ENCODE measurements at regions not wholly inside any gene's neighbourhood (a gene's known extent, or its start where the extent isn't known, plus 50 kb on each side); places are given as distances from the start of the nearest gene placed in this dataset.

DNA sequence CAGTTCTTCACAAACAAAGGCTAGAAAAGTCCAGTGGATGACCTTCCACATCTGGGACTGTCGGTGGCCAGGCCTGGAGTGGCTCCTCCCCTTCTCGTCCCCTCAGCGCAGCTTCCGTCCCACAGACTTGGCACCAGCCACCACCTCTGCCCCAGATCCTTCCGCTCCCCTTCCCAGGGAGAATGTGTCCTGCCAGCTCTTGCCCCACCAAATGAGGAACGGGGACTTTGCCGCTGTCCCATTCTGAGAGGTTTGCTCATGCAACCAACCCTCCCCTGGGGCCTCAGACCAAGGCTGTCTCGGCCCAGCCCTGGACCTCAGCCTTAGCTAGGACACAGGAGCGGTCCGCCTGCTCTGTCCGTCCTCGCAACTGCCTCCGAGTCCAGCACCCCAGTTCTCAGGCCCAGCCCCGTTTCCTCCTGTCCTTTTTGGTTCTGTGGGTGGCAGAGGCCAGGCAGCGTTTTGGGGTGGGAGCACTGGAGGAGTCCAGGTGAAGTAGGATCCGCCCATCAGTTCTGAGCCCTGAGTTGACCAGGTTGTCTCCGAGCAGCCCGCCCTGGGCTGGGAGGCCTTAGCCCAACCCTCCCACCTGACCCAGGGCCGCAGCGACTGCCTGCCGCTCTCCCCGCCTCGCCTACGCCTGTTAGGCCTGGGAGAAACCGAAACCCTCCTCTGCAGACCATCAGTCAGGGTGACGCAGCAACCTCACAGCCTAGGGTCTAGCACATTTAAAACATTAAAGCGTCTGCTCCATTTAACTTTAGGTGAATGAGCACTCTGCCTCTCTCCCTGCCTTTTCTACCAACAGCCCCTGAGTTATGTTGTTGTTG, 284.3 kb downstream of the FOXO1 start:
- DNase-seq = peak; percentile 56
- ATAC-seq (ENCODE audit: poor library complexity) = peak; percentile 59
- intact Hi-C loops (cut with DNase I) = no loop called here

DNA sequence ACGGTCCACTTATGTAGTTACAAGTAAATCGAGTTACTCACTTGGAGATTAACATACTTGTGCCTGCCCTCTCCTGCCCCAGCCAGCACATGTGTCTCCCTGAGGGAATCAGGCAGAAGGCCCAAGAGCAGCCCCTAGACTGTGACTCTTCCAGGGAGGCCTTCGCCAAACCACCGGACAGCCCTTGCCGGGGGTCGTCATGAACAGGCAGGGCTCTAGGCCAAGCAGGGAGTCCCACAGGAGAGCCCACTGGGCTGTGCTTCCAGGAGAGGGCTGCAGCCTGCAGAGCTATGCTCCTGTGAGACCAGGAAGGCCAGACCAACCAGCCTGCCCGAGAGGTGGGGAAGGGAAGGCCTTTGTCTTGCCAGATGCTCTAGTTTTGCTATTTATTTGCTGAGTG, 283.3 kb downstream of the FOXO1 start:
- intact Hi-C loops (cut with DNase I) = no loop called here
- DNase-seq = no peak
- peak; percentile 36 for ATAC-seq (ENCODE audit: poor library complexity)

DNA sequence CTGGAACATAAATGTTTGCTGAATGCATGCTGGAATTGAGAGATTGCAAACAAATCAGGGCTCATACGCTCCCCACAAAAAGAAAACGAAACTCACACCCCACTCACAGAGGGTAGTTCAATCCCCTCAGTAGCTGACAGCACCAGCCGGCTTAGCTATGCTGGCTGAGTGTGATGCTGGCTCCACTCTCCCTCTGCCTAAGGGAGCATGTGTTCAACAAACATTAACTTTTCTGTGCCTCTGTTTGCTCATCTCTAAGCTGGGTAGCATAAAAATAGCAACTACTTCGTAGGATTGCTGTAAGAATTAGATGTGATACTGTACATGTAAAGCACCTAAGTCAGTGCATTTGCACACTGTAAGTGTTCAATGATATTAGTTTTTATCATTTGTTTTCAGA, 282.6 kb downstream of the FOXO1 start:
- ATAC-seq (ENCODE audit: poor library complexity) (no peak), DNase-seq (no peak)
- intact Hi-C loops (cut with DNase I) = no loop called here

DNA sequence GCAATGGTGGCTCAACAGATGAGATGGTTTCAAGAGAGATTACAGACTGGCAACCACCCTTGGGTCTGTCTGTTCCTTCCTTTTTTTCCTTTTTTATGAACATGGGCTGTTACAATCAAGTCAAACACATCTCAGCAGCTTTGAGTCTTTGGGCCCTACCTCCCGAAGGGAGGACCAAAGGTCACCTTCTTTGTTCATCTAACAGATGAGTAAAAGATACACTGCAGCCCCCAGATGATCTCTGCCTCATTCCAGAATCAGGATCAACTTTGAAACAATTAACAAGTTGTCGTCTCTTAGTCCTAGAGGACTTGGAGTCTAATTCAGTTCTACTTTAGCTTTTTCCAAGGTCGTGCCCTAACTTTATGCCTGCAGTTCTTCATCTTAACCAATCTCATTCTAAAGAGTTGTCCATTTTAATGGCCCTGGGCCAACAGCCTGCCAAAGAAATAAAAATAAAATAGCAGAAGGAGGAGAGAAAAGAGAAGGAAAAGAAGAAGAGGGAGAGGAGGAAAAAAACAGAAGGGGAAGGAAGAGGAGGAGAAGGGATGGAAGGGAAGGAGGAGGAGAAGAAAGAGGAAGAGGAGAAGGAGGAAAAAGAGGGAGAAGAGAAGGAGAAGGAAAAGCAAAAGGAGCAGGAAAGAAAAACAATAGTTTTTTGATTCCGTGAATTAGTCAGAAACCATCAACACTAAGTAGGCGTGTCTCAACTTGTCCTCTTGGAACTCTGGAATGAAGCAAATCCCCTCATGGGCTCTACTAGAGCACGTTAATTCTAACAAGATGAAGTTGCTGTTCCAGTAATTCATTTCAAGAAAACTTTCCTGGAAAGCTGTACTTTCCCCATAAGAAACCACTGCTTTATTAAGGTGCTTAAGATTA, 281.2 kb downstream of the FOXO1 start:
- no peak for ATAC-seq (ENCODE audit: poor library complexity)
- DNase-seq = no peak
- intact Hi-C loops (cut with DNase I) = no loop called here

DNA sequence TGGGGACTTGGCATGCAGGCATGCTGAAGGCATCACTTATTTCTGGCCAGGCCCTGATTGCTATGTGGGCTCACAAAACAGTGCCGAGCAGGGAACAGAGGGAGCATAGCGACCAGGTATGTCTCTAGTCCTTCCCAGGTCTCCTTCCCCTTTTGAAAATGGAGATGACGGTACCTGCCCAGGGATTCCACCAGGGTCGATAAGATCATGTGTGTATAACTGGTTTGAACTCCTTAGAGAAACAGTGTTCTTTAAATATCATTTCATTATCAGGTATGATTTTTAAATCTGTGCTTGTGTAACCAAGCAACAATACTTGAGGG, 280.6 kb downstream of the FOXO1 start:
- no peak for ATAC-seq (ENCODE audit: poor library complexity)
- intact Hi-C loops (cut with DNase I) = no loop called here
- DNase-seq = no peak

DNA sequence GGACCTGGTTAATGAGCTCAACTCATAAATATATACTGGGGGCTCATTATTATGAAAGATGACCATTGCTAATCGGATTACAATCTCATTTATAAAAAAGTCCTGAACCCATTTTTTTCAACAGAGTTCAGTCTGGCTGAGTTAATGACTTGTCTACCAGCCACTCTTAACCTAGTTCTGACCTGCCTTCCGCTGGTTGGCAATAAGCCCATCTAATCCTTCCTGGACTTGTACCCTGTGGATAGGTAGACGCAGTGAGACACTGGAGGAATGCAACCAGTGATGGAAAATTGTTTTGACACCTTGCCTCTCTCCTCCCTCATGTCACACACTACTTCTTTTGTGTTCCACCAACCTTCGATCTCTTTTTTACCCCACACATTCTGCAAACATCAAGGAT, 279.9 kb downstream of the FOXO1 start:
- intact Hi-C loops (cut with DNase I) = no loop called here
- ATAC-seq (ENCODE audit: poor library complexity) (no peak), DNase-seq (no peak)

DNA sequence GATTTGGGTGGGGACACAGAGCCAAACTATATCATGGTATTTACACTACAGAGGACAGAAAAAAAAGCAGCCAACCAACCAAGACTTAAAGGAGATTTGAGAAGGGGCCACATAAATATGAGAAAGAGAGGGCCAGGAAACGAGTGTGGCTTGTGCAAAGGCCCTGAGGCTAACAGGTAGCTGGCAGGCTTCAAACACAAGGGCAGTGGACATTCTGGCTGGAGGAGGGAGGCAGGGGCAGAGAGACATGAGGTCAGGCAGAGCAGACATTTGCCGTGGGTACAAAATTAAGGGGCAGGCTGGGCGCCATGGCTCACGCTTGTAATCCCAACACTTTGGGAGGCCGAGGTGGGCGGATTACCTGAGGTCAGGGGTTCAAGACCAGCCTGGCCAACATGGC, 278.7 kb downstream of the FOXO1 start:
- ATAC-seq (ENCODE audit: poor library complexity) (no peak), DNase-seq (no peak)
- intact Hi-C loops (cut with DNase I) = no loop called here

DNA sequence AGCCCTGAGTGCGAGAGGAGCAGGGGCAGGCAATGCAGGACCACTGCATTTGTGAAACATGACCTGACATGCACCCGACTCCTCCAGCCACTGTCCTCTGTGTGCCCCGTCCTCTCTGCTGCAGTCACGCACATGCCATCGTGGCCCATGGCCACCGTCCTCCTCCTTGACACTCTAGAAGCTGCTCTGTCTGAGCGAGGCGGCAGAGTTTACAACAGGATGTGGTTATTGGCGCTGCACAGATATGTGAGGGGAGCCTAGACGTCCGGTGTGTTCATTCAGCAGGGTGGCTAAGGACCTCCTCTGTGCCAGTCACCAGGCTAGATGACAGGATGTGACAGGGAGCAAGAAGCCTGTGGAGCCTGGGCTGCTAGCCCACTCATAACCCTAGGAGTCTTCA, 277.8 kb downstream of the FOXO1 start:
- ATAC-seq (ENCODE audit: poor library complexity) (peak; percentile 45), DNase-seq (no peak)
- intact Hi-C loops (cut with DNase I) = no loop called here

DNA sequence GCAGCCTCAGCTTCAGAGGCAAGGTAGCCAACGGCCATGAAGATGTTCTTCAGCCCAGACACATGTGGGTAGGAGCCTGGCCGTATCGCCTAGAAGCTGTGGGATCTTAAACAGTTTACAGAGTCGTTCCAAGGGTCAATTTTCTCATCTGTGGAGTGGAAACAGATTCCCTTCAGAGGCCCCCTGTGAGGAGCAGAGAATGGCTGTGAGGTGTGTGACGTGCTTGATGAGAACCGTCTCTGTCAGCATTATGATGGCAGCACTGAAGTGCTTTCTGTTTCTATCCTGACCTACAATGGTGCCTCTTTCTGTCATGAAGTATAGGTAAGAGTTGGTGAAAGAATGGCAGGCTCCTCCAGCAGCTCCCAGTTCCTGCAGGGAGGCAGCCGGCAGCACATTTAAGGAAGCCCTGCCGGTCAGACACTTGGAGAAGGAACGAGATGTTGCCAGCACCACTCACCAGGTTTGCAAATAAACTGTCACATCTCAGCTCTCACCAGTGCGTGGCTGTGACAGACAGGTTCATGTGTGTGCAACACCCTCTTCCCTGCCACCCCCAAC, 277.3 kb downstream of the FOXO1 start:
- DNase-seq (no peak), ATAC-seq (ENCODE audit: poor library complexity) (no peak)
- intact Hi-C loops (cut with DNase I) = no loop called here

DNA sequence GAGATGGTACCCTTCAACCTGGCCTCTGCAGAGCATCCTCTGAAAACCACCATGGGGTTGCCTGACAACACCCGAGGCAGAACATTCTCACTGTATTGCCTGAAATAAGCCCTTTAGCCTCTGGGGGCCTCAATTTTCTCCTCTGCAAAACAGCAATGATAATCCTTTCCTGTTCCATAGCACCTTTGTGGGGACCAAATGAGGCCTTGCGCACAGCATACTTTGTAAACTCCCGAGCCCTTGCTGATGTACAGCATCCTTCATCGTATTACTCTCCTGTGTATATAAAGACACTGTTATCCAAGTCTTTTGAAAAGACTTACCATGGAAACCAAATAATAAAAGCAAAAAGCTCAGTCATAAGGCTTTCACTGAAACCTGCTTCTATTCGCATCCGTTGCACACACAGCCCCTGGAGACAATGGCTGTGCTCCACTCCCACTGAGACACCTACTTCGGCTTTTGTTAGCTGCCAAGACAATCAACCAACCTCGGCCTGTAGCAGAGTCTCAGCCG, 276.0 kb downstream of the FOXO1 start:
- DNase-seq (no peak), ATAC-seq (ENCODE audit: poor library complexity) (no peak)
- intact Hi-C loops (cut with DNase I) = no loop called here

DNA sequence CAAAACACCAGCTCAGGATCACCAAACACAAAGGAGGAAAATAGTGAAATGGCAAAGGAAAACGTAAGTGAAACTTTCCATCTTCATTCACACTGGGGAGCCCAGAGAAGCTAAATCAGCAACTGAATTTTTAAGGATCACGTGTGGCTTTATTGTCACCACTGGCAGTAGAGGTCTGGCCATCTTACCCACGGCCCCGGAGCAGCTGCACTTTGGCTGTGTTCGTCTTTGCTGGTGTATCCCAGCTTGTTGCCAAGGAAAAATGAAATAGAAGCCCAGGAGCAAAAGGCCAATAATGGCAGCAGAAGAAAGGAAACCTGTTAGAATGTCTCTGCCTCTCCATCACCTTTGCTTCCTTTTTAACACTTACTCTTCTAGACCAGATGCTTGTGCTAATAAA, 274.7 kb downstream of the FOXO1 start:
- intact Hi-C loops (cut with DNase I) = no loop called here
- DNase-seq (no peak), ATAC-seq (ENCODE audit: poor library complexity) (no peak)

DNA sequence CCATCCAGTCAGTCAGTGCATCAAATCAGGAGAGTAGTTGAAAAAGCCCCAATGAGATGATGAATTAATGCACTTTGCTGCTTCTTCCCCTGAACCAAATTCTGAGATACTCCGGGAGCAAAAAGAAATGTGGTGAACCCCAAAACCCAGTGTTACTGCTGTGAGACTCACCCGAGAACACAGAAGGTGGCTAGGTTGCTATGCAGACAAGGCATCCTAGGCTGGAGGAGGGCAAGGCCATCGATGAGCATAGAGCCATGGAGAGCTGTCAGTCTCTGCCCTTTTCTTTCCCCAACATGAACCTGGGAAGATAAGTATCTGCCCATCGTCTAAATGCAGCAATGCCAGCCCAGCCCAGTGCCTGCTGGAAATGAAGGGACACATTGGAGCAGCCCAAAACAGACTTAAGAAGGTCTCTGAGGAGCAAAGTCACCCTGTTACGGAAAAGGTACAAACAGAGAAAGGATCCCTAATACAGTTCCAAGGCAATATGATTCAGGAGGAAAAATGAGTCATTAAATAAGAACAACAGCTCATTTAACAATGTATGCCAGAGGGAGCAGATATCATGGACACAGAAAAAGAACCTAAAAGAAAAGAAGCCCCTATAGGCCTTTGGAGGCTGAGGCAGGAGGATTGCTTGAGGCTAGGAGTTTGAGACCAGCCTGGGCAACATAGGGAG, 272.0 kb downstream of the FOXO1 start:
- DNase-seq = no peak
- ATAC-seq (ENCODE audit: poor library complexity) = no peak
- intact Hi-C loops (cut with DNase I) = no loop called here

DNA sequence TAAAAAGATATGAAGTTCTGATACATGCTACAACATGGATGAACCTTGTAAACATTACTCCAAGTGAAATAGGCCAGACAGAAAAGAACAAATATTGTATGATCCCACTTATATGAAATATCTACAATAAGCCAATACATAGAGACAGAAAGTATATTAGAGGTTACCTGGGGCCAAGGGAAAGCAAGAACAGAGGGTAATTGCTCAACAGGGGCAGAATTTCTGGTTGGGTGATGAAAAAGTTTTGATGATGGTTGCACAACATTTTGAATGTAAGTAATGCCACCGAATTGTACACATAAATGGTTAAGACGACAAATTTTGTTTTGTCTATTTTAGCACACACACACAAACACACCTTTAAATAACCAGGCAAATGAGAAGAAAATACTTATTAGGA, 268.4 kb downstream of the FOXO1 start:
- intact Hi-C loops (cut with DNase I) = no loop called here
- ATAC-seq (ENCODE audit: poor library complexity) (no peak), DNase-seq (no peak)

DNA sequence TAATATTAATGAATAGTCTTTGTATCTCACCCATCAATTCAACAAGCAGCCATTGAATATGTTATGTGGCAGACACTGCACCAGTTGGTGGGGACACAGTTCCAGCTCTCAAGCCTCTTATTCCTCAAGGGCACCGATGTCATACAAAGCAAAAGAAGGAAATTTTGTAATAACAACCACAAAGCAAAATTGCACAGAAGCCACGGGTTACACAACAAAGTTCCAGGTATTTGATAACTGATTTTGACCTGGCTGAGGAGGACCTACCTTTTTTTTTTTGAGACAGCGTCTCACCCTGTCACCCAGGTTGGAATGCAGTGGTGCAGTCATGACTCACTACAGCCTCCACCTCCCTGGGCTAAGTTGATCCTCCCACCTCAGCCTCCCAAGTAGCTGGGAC, 266.7 kb downstream of the FOXO1 start:
- intact Hi-C loops (cut with DNase I) = no loop called here
- DNase-seq (no peak), ATAC-seq (ENCODE audit: poor library complexity) (no peak)

DNA sequence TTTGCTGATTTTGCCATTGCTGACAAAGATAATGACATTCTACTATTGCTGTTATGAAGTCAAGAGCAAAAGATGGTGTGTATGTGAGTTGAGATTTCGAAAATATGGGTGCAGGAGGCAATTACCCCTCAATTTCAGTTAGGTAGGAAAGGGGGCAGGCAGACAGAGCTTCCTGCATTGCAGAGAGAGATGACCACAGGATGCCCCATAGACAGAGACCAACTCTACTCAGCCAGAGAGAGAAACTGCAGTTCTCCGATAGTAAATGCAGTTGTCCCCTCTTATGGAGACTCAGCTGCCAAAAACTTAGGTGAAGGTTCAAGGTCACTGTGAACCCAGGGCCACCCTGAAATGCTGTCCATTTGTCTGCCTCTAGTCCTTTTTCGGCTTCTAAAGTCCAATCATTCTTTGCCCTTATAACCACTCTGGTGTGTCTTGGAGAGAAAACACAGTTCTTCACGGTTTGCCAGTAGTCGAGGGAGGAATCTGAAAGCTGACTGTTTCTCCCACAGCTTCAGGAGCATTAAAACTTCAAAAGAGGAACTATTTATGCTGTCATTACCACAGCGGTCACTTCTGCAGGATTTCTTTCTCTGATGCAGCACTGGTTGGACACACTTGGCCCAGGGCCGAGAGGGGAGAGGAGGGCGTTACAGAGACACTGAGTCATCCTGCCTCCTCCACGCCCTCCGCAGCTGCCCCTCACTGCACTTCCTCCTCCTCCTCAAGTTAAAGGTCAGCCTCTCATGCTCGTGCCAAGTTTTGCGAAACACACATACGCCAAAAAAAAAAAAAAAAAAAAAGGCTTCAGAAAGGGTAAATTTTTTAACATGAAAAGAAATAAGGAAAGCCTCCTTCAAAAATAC, 264.3 kb downstream of the FOXO1 start:
- peak; percentile 95 for ATAC-seq (ENCODE audit: poor library complexity)

DNA sequence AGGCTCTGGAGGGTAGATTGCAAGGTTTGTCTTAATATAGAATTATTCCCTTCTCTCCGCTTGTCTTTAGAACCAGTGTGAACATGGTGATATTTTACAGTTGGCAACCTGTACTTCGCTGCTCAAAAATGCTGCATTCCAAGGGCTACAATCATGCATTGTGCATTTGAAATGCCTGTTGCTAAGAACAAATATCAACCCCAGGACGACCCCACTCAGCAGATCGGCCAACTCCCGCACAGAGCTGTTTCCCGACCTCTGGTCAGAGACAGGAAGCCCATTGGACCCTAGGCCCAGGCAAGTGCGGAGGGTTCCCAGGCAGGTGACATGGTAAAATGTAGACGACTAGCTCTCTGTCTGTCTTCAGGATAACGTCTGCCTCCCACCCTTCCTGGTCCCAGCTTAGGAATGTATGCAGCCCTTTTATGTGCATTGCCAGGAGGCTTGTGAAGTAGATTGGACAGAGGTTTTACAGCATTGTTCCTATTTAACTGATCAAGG, 263.5 kb downstream of the FOXO1 start:
- peak; percentile 10 for ATAC-seq (ENCODE audit: poor library complexity)
- intact Hi-C loops (cut with DNase I) = no loop called here
- no peak for DNase-seq

More for the DNA sequence above, 264.3 kb downstream of the FOXO1 start:
- peak; percentile 98 for DNase-seq
- intact Hi-C loops (cut with DNase I) = no loop called here

DNA sequence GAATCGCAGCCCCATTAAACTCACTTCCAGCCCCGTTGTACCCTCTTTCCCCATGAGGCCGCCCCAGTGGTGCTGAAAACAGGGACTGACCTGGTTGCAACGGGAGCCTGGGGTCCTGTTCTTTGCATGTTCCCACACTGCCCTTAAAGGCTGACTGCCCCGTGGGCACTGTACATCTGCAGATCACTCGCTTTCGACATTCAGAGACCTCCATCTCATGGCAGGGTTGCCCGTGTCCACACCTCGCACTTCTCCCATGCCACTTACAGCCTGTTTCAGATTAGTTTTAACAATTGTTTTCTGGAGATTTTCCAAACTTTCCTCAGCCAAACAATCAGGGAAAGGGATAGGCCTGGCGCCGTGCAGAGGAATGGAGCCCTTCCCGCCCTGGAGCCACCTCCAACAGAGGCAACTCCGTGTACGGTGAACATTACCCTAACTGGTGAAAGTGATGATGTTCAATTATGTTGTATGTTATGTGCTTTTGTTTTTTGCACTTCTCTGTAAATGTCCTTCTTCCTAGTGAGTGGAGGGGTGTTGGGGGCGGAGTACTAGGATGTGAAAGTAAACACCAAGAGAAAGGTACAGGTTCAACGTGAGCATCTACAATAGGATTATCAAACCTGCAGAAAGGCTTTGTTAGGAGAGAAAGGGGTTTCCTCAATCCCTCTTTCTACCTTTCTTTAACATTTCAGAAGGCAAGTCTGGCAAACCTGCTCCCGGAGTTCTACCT, 262.8 kb downstream of the FOXO1 start:
- ATAC-seq (ENCODE audit: poor library complexity) (peak; percentile 62), DNase-seq (no peak)
- intact Hi-C loops (cut with DNase I) = no loop called here

All from Right ventricle myocardium superior (tissue), 1 donor.